GM23338 (cell line): ENCODE measurements at regions not wholly inside any gene's neighbourhood (a gene's known extent, or its start where the extent isn't known, plus 50 kb on each side); places are given as distances from the start of the nearest gene placed in this dataset.
A peak's percentile ranks its signal among the peaks of the same experiment; 100 is the strongest.

Experiments used
- ATAC-seq: fragments of 200-7000 bp; cut with Tn5 transposase; 3 replicates; pipeline ENCODE4 v1.9.1; 2020
- DNase-seq: peaks from one replicate; pipeline ENCODE4 v3.0.0-alpha.2; 2015; ENCODE audit warnings: low spot score
- H2AFZ ChIP-seq: fragments of 200-600 bp; sonication (generic); 2 replicates; pipeline ENCODE4 v1.8.0; 2016; ENCODE audit warnings: antibody characterized with exemption, mild to moderate bottlenecking, moderate library complexity
- H3F3A ChIP-seq: fragments of 200-600 bp; sonication (generic); replicated peaks from 2 replicates; pipeline ENCODE4 v1.8.0; 2017; ENCODE audit warnings: antibody characterized with exemption, mixed run types, low read depth
- H3K27ac ChIP-seq: fragments of 200-600 bp; sonication (generic); 2 replicates; pipeline ENCODE4 v1.6.1; 2016; ENCODE audit warnings: low read depth
- H3K27me3 ChIP-seq: fragments of 200-600 bp; sonication (generic); 2 replicates; pipeline ENCODE4 v1.8.0; 2016; ENCODE audit warnings: mild to moderate bottlenecking, mixed run types, moderate library complexity; ENCODE audit not compliant: insufficient read depth
- H3K36me3 ChIP-seq: fragments of 200-600 bp; sonication (generic); 2 replicates; pipeline ENCODE4 v1.8.0; 2016; ENCODE audit warnings: mild to moderate bottlenecking; ENCODE audit not compliant: insufficient read depth
- H3K4me1 ChIP-seq: fragments of 200-600 bp; sonication (generic); 2 replicates; pipeline ENCODE4 v1.8.0; 2016; ENCODE audit warnings: mild to moderate bottlenecking, moderate library complexity; ENCODE audit not compliant: insufficient read depth
- H3K4me2 ChIP-seq: fragments of 200-600 bp; sonication (generic); 2 replicates; pipeline ENCODE4 v1.7.1; 2017; ENCODE audit warnings: mixed run types
- H3K4me3 ChIP-seq: fragments of 200-600 bp; sonication (generic); 2 replicates; pipeline ENCODE4 v1.6.1; 2016; ENCODE audit warnings: mixed run types
- H3K79me2 ChIP-seq: fragments of 200-600 bp; sonication (generic); replicated peaks from 2 replicates; pipeline ENCODE4 v1.8.0; 2017; ENCODE audit warnings: mild to moderate bottlenecking; ENCODE audit not compliant: insufficient read depth
- H3K9me2 ChIP-seq: fragments of 200-600 bp; sonication (generic); 2 replicates; pipeline ENCODE4 v1.8.0; 2017; ENCODE audit not compliant: insufficient read depth
- H4K20me1 ChIP-seq: fragments of 200-600 bp; sonication (generic); replicated peaks from 2 replicates; pipeline ENCODE4 v1.8.0; 2017; ENCODE audit warnings: mild to moderate bottlenecking; ENCODE audit not compliant: insufficient read depth
- H3K27ac Mint-ChIP-seq: 2 replicates; pipeline ENCODE4 v1.8.0; 2020; ENCODE audit warnings: inconsistent platforms, mild to moderate bottlenecking, moderate library complexity, mixed read lengths
- H3K27me3 Mint-ChIP-seq: 3 replicates; pipeline ENCODE4 v1.8.0; 2022; ENCODE audit warnings: low read depth, mild to moderate bottlenecking, moderate library complexity, mixed read lengths, inconsistent platforms; ENCODE audit not compliant: insufficient read depth, poor library complexity
- H3K36me3 Mint-ChIP-seq: 3 replicates; pipeline ENCODE4 v1.8.0; 2021; ENCODE audit warnings: low read depth, mild to moderate bottlenecking, inconsistent platforms, moderate library complexity, mixed read lengths
- H3K4me1 Mint-ChIP-seq: 3 replicates; pipeline ENCODE4 v1.8.0; 2020; ENCODE audit warnings: mild to moderate bottlenecking, inconsistent platforms, mixed read lengths
- H3K4me3 Mint-ChIP-seq: 3 replicates; pipeline ENCODE4 v1.8.0; 2021; ENCODE audit warnings: moderate library complexity, mild to moderate bottlenecking, inconsistent platforms, mixed read lengths
- H3K9me3 Mint-ChIP-seq: 3 replicates; pipeline ENCODE4 v1.8.0; 2020; ENCODE audit warnings: moderate library complexity, mild to moderate bottlenecking, inconsistent platforms, mixed read lengths
- CTCF ChIP-seq, 2 experiments: fragments of 200-600 bp in 1 of 2; sonication (generic) in 1 of 2; conservative IDR thresholded peaks; 2 replicates each; pipeline versions ENCODE4 v1.5.1 to v1.6.1; 2016 to 2017; ENCODE audit warnings: antibody characterized with exemption in 2 of 2, low read depth in 2 of 2, mild to moderate bottlenecking in 2 of 2, moderate library complexity in 1 of 2
- ETS1 ChIP-seq: IDR thresholded peaks from 2 replicates; pipeline ENCODE4 v1.6.1; 2016; ENCODE audit warnings: antibody characterized with exemption
- JUNB ChIP-seq: IDR thresholded peaks from one replicate; pipeline ENCODE4 v1.6.1; 2016; ENCODE audit warnings: antibody characterized with exemption; ENCODE audit not compliant: unreplicated experiment
- POLR2AphosphoS5 ChIP-seq: IDR thresholded peaks from 2 replicates; pipeline ENCODE4 v1.6.1; 2016; ENCODE audit warnings: antibody characterized with exemption, low read depth
- REST ChIP-seq: IDR thresholded peaks from one replicate; pipeline ENCODE4 v1.6.1; 2018; ENCODE audit warnings: antibody characterized with exemption; ENCODE audit not compliant: unreplicated experiment
- STAT1 ChIP-seq: IDR thresholded peaks from one replicate; pipeline ENCODE4 v1.6.1; 2016; ENCODE audit warnings: antibody characterized with exemption; ENCODE audit not compliant: unreplicated experiment
- ZNF331 ChIP-seq: fragments of 250-450 bp; sonication (Bioruptor Pico); IDR thresholded peaks from 2 replicates; pipeline ENCODE4 v1.5.0; 2020; ENCODE audit warnings: low read depth, mild to moderate bottlenecking, moderate library complexity

- Histone ChIP-seq H2AFZ (no peak overlapping the region), H4K20me1 (no peaks in the 10 kb centered on the region), H3K27me3 (no peaks in the 10 kb centered on the region), H3K9me2 (no peaks in the 10 kb centered on the region), H3K27ac (no peak overlapping the region), H3K4me2 (no peak overlapping the region), H3F3A (no peaks in the 10 kb centered on the region), H3K4me3 (no peak overlapping the region), H3K4me1 (no peaks in the 10 kb centered on the region), H3K79me2 (no peaks in the 10 kb centered on the region), H3K36me3 (no peaks in the 10 kb centered on the region)
- Mint-ChIP-seq H3K27ac (no peak overlapping the region), H3K36me3 (peaks cover 9% of the 10 kb centered on the region; the same call in 1 of the 3 replicates), H3K4me3 (no peak overlapping the region), H3K27me3 (no peaks in the 10 kb centered on the region), H3K4me1 (no peaks in the 10 kb centered on the region), H3K9me3 (peaks cover 21% of the 10 kb centered on the region)
- ATAC-seq (no peak), DNase-seq (no peak)
- no peak for TF ChIP-seq STAT1
- TF ChIP-seq CTCF (conservative IDR thresholded peaks at IDR 0.05; ENCODE audit: low read depth in 2 of 2) = no peak
- TF ChIP-seq JUNB = no peak
- TF ChIP-seq POLR2AphosphoS5 = no peak
Observed at GRCh38 chr12:60693019-60693626, 1097.3 kb downstream of the SLC16A7 start.

GRCh38 chr12:60704171-60704914 lies 1108.5 kb downstream of the SLC16A7 start:
- Mint-ChIP-seq H3K4me3 (no peak overlapping the region), H3K9me3 (peaks cover 19% of the 10 kb centered on the region; the same call in 2 of the 3 replicates), H3K27ac (peak overlapping the region; percentile 21; the same call in 1 of the 2 replicates), H3K4me1 (no peaks in the 10 kb centered on the region), H3K27me3 (peaks cover 2% of the 10 kb centered on the region), H3K36me3 (peaks cover 6% of the 10 kb centered on the region; the same call in 2 of the 3 replicates)
- H3K4me2 ChIP-seq = no peak overlapping the region
- H4K20me1 ChIP-seq = no peaks in the 10 kb centered on the region
- H3F3A ChIP-seq = no peaks in the 10 kb centered on the region
- no peak overlapping the region for H3K27ac ChIP-seq
- no peak for ATAC-seq
- H3K79me2 ChIP-seq = no peaks in the 10 kb centered on the region
- DNase-seq = no peak
- no peak overlapping the region for H2AFZ ChIP-seq
- no peaks in the 10 kb centered on the region for H3K4me1 ChIP-seq
- H3K27me3 ChIP-seq = no peaks in the 10 kb centered on the region
- no peaks in the 10 kb centered on the region for H3K36me3 ChIP-seq
- H3K4me3 ChIP-seq = no peak overlapping the region
- H3K9me2 ChIP-seq = peaks cover 7% of the 10 kb centered on the region
- no peak for TF ChIP-seq ETS1
- no peak for TF ChIP-seq POLR2AphosphoS5
- no peak for TF ChIP-seq REST
- TF ChIP-seq STAT1 = no peak
- TF ChIP-seq ZNF331 (CRISPR knock-in tag) = no peak
